Embryonic facial prominence (tissue), 1 donor: ENCODE measurements at regions not wholly inside any gene's neighbourhood (a gene's known extent, or its start where the extent isn't known, plus 50 kb on each side); places are given as distances from the start of the nearest gene placed in this dataset.
"Not testable (repeated sequence)": the region's sequence is repeated elsewhere in the genome, so short reads cannot be mapped to it uniquely, and the experiment has no call there.

ENCODE experiments used
- DNase-seq: peaks from one replicate; pipeline ENCODE4 v3.0.0-alpha.2; 2016; ENCODE audit errors: extremely low spot score

DNA sequence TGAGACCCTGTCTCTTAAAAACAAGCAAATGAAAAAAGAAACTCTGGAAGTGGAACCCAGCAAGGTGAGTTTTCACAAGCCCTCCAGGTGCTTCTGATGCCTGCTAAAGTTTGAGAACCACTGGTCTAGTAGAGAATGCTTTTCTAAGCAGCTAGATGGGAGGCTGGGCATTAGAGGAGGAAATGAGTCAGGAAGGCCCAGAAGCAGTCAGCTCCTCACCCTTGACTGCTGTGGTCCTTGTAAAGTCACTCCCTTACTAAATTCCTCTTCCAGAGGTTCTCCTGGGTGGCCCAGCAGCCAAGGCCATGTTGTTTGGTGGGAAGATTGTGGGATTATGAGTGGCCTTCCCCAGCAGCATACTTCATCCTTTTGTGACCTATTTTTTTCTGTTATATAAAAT lies 52.0 kb upstream of the FYN start:
- no peak for DNase-seq

DNA sequence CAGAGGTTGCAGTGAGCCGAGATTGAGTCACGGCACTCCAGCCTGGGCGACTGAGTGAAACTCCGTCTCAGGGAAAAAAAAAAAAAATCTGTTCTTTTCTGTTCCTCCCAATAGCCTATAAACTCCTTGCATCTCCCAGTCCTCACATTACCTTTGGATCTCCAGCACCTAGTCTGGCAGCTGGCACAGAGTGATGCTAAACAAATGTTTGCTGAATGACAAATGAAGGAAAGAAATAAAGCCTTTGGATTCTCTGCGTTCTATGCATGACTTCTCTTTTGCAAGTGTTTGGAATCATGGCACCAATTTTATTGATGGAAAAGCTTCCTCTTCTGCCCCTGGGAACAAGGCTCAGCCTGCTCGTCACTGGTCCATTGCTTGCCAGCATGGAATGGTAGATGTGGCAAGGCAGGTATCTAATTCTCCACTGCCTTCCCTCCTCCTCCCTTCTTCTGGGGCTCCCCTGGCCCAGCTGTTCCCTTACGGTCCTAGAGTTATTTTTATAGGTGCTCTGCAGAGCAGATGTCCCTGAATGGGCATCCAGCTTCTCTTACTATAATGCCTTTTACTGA lies 53.6 kb upstream of the FYN start:
- DNase-seq, result no peak

DNA sequence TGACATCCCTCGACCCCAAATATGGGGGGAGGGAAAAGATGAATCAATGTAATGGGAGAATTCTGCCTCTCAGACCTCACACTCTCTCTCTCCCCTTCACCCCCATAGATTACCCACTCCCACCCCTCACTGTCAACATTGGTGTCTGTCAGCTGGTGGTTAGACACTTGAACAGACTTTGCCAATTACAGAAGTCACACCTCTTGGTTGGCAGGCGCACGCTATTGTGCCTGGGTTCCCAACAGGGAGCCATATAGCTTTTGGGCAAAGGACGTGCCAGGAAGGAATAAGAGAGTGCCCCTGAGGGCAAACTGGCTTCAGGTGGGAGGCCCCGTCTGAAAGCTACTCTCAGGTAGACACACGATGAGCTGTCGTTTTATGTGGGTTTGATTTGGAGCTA lies 54.1 kb upstream of the FYN start:
- no peak for DNase-seq

DNA sequence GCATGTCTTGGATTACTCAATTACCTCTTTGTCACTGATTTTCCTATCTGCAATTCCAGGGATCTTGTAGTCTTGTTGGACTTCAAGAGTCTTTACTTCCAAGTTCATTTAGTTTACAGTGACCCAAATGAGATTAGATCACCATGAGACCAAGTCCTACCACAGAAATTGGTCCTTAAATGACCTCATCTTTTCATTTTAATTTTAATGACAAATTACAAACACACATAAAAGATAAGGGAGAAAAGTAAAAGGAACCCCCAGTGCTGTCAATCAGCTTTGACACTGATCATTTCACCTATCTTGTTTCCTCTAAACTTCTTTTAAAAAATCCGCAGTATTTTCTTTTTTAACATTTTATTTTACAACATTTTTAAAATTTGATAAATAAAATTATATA lies 54.9 kb upstream of the FYN start:
- DNase-seq, result no peak

DNA sequence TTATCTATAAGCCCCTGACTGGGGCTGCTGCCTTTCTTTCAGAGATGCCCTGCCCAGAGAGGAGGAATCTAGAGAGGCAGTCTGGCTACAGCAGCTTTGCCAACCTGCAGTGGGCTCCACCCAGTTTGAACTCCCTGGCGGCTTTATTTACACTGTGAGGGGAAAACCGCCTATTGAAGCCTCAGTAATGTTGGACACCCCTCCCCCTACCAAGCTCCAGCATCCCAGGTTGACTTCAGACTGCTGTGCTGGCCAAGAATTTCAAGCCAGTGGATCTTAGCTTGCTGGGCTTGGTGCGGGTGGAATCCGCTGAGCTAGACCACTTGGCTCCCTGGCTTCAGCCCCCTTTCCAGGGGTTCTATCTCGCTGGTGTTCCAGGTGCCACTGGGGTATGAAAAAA lies 61.4 kb upstream of the FYN start:
- DNase-seq, result not testable (repeated sequence)

DNA sequence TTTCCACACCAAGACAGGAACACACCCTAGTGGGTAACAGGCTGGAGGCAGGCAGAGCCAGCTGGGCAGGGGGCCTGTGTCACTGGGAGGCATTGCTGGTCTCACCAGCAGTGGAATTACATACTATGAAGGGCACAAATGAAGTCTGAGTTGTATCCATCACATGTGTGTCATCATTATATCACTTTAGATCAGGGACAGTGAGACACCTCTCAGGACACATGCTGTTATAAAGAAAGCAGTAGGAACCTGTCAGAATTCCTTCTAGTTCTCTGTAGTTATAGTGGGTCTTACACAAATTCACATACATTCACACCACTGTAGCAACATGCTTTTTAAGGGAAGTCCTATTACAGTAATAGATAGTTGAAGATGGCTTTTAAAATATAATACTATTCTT lies 63.5 kb upstream of the FYN start:
- no peak for DNase-seq

DNA sequence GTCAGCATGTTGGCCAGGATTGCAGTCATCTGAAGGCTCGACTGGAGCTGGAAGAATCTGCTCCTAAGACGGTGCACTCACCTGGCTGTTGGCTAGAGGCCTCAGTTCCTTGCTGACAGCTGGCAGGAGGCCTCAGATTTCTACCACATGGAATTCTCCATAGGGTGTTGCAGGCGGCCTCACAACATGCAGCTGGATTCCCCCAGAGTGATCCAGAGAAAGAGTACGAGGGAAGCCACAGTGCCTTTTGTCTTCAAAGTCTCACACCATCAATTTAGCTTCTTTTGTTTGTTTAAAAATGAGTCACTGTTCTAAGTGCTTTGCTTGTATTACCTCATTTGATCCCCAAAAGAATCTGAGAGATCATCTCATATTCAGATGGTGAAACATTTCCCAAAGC lies 65.5 kb upstream of the FYN start:
- DNase-seq, result no peak

DNA sequence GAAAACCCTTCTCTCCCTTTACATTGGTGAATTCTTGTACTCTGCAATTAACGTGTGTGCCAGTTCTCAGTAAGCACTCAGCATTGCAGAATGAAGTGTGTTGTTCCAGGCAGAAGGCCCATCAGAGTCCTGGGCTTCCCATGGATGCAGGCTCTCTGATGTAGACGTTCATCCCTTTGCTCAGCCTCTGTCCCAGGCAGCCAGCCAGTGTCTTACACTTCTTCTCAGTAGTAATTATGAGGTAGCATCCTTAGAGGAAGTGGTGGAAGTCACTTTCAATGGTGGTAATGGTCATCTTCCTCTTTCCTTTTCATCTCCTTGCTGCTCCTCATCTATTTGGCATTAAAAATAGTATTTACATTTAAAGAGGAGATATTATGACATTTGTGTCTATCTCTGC lies 66.7 kb upstream of the FYN start:
- no peak for DNase-seq

DNA sequence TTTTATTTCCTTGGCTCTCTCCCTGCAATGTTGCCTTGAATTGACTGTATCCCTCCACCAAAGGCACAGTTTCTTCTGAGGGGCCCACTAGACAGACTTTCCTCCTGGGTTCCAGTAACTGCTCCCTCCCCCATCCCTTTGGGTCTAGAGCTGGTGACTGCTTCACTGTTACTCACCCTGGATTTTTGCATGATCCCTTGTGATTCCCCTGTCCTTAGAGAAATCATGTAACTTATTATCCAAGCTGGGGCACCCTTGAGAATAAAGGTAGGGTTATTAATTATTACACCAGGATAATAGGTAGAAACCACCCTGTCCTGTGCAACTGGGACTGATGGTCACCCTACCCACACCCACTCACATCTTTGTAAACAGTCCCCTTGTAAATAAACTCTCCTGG lies 67.5 kb upstream of the FYN start:
- DNase-seq, result no peak

DNA sequence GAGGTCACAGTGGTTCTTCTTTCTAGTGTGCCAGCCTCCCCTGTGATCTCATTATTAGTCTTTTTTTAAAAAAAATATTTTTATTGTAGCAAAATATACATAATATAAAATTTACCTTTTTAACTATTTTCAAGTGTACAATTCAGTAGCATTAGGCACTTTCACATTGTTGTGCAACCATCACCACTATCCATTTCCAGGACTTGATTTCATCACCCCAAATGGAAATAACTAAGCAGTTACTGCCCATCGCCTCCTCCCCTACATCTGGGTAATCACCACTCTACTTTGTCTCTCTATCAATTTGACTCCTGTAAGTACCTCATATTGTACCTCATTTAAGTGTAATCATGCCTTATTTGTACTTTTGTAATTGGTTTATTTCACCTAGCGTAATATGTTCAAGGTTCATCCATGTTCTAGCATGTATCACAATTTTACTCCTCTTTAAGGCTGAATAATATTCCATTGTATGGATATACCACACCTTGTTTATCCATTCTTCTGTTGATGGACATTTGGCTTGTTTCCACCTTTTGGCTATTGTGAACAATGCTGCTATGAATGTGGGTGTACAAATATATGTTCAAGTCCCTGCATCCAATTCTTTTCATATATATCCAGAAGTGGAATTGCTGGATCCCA lies 68.6 kb upstream of the FYN start:
- DNase-seq, result no peak

DNA sequence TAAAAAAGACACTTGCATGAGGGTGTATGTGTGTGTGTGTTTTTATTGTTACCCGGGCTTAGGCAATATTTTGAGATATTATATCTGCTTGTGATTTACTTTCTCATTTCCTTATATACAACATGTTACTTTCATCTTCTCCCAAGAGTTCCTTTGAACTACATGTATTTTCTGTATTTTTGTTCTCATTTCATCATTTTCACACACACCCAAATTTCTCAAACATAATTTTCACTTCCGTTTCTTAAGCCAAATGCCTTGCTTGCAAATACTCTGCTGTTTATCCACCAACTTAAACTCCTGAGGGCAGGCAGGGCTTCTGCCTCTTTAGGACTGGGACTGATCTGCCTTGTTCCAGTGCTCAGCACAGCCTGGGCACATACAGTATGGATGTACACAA lies 69.3 kb upstream of the FYN start:
- no peak for DNase-seq

DNA sequence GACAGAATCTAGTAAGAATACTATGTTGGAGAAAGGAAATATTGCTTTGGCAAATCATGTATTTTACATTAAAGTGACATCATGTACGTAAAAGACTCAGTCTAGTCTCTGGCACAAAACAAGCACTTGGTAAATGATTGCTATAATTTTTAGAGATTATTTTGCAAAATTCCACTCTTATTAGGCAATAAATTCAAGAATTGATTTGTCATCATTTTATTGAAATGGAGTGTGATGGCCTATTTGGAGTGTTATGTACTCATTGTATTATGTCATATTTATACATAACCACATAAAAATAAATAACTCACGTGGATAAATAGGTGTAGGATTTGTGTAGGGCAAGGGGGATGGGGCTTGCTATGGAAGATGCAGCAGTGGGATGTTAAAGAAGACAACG lies 70.0 kb upstream of the FYN start:
- DNase-seq, result no peak

DNA sequence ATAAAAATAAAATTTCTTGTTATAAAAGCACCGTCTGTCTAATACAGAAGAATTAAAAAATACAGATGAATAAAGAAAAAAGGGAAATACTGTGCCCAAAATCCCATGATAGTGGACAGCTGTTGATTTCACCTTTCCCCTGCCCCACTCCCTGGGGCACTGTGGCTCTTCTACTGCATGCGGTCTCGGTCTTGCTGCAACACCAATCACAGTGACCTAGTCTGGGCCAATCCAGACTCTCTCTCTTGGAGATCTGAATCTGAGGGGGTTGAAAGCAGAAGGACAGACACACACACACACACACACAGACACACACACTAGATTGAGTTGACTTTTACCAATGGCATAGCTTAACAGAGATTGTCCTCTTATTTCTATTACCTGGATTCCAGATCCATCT lies 70.5 kb upstream of the FYN start:
- no peak for DNase-seq

DNA sequence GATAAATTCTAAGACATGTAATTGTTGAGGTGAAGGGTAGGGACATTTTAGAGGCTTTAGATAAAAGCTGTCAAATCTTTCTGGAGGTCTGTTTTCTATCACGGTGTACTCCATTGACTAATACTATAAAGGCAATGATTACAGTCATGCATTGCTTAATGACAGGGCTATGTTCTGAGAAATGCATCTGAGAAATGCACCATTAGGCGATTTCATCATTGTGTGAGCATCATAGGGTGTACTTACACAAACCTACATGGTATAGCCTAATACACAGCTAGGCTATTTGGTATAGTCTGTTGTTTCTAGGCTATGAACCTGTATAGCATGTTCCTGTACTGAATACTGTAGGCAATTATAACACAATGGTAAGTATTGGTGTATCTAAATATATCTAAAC lies 71.3 kb upstream of the FYN start:
- DNase-seq, result no peak

DNA sequence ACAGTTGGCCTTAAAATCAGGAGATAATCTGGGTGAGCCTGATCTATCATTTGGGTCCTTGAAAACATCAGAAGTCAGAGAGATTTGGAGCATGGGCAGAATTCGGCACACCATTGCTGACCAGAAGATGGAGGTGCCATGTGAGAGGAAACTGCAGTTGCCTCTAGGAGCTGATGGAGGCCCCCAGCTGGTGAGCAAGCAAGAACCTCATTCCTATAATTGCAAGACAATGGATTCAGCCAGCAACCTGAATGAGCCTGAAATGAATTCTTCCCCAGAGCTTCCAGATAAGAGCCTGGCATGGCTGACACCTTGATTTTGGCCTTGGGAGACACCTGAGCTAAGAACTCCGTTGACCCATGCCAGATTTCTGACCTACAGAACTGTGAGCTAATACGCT lies 76.3 kb upstream of the FYN start:
- DNase-seq, result no peak

DNA sequence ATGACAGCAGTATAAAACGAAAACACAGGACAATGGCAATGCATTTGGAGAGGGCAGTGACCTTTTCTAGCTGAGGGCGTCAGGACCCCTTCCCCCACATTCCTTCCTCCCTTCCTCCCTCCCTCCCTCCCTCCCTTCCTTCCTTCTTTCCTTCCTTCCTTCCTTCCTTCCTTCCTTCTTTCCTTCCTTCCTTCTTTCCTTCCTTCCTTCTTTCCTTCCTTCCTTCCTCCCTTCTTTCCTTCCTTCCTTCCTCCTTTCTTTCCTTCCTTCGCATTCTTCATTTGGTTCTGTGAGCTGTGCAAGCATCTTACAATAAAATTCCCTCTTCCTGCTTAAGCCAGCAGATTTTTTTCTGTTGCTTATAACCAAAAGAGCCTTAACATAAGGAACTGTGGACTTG lies 76.7 kb upstream of the FYN start:
- not testable (repeated sequence) for DNase-seq

DNA sequence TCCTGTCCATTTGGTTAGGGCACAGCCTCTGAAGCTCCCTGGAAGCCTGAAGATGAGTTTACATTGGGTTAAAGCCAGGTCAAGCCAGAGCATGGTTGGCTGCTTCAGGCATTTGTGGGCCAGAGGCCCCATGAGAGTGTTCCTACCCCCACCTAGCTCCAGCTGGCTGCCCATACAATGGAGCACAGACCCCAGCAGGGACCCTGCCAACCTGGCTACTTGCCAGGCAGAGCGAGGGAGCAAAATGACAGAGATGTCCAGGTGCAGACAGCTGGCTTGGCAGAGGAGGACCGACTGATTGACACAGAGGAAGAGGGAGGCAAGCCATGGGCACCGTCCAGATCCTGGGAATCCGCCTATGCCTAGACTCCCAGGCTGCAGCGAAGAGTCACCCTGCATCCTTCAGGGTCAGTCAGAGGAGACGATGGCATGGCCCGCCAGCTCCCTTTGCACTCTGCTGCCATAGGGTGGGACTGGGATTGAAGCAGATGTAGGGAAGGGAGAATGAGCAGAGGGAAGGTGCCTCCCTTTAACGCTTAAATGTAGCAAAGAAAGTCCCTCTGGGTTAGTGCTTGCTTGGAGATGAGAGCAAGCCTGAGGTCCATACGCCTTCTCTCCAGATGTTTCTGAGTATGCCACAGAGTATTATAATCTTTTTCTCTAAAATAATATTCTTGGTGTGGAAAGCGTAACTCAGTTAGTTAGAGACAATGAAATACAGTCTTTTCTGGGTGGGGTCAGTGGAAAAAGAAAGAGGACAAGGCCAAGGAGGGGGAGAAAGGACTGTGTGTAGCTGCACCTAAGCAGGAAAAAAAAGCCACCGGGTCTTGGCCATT lies 77.6 kb upstream of the FYN start:
- no peak for DNase-seq

DNA sequence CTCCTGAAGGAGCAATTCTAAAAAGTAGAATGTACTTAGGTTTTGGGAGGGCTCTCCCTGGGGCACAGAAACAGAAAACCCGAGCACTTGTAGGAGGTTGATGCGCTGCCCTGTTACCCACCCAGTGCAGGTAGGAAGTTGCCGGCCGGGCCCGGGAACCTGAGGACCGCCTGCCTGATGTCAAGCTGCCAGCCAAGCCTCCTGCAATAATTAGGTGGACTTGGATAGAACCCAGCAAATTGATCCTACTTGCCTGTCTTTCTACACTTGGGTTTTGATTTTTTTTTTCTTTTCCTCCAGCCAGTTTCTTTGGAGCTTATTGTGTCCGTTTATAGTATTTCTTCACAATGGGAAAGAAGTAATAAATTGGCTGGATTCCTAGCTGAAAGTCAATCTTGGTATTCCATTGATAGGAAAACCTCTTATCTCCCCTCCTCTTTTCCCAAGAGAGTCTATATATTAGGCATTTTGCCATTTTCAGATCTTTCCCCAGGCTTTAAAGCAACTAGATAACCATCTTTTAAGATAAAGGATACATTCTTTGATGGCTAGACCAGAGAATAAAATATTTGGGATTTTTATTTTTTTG lies 78.3 kb upstream of the FYN start:
- DNase-seq, result no peak

DNA sequence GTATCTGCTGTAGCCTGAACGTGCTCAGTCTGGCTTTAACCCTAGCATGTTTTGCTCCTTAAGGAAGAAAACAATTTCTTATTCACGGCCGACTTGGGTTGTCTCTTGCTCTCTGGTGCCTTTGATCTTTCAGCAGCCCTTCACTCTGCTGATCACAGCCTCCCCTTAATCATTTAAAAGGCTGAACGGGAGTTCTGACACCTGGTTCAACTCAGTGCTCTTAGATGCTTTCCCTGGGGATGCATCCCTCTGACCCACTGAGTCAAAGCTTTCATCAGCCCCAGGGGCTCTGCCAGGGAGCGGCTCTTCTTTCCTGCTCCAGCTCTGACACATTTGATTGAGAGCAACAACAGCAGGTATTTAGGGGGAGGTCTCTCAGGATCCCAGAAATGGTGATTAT lies 79.0 kb upstream of the FYN start:
- no peak for DNase-seq

DNA sequence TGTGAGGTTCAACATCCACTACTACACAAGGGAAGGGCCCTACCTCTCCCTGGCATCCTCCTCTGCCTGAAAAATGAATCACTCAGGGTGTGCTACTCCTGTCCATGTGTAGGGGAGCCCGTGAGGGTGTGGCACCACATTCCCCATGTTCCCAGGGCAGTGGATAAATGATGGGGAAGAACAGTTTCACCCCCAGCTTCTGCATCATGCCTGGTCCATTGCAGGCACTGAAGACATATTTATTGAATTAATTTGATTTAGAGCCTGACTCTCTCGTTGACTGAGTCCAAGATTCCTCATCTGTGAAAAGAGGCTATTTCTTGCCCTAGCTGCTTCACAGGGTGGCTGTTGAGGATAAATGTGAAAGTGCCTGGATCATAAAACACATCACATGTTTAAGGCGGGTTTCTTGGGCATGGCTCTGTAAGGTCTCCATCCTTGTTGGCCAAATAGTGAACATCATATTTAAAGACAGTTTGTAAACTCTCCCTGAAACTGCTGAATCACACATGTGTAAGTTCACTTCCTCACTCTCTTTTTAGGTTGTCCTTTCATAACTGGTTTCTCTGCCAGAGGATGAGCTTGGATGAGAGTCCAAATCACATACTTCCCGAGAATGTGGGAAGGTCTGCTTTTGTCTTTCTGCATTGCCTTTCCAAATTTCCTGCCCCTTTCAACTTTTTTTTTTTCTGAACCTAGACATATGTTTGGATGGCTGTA lies 79.7 kb upstream of the FYN start:
- DNase-seq, result no peak

DNA sequence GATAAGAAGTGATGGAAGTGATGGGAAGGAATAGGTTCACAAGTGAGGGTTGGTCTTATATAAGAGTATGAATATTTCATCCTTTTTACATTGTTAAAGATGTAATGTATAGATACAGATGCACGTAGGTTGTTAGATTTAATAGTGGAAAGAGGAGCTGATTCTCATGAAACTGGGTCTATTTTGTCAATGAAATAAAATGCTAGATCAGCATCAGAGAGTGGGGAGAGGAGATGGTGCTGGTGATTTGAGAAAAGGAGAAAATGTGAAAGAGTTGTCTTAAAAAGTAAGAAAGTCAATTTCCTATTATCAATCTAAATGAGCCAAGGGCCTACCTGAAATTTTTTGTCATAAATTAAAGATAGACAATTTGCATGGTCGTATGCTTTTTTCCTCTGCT lies 82.8 kb upstream of the FYN start:
- DNase-seq, result no peak

DNA sequence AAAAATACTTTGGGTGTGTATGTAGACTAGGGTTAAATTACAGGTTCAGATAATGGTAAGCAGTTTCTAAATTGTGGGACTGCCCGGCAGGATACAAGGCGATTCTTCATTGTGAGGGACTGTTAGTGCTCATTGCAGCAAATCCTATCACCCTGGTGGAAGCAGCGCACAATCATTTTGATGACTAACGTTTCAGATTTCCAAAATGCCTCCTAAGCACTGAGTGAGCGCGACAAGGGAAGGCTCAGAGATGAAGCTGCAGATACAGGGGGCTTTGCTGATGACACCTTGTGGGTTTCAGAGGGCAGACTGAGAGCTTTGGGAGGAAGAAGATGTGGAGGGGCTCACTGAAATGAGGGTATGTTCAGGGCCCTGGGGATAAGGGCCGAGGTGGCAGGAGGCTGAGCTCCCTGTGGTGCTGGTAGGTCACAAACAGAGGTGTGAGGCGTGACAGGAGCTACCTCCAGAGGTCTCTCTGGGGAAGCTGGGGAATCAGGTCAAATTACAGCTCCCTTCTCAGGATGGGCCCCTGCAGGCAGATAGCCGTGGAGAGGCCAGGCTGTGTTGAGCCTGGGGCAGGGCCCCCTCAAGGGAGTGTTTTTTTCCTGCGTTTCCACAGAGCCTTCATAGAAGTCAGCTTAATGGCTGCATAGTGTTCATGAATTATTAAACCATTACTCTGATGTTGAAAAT lies 84.5 kb upstream of the FYN start:
- DNase-seq, result no peak
